Upper lobe of left lung (tissue), 4 donors: ENCODE measurements at regions not wholly inside any gene's neighbourhood (a gene's known extent, or its start where the extent isn't known, plus 50 kb on each side); places are given as distances from the start of the nearest gene placed in this dataset.

Experiments used
- EP300 ChIP-seq, 4 donors: sonication (generic); formaldehyde crosslinking; IDR thresholded peaks; one replicate each; pipeline ENCODE4 v1.5.1; 2017; ENCODE audit warnings: antibody characterized with exemption in 4 of 4, control low read depth in 2 of 4
- POLR2A ChIP-seq, 4 donors: fragments of 450-650 bp; IDR thresholded peaks; one replicate each; pipeline ENCODE4 v1.5.1; 2016 to 2017; ENCODE audit warnings: antibody characterized with exemption in 4 of 4, mild to moderate bottlenecking in 2 of 4
- TF ChIP-seq, protein P1 (sequence below), 6 experiments: fragments of 450-650 bp in 4 of 6; fragments of 200-600 bp in 2 of 6; sonication (generic) in 2 of 6; IDR thresholded peaks; one replicate each; pipeline ENCODE4 v1.5.1; 2016 to 2019; ENCODE audit warnings: antibody characterized with exemption in 6 of 6

DNA sequence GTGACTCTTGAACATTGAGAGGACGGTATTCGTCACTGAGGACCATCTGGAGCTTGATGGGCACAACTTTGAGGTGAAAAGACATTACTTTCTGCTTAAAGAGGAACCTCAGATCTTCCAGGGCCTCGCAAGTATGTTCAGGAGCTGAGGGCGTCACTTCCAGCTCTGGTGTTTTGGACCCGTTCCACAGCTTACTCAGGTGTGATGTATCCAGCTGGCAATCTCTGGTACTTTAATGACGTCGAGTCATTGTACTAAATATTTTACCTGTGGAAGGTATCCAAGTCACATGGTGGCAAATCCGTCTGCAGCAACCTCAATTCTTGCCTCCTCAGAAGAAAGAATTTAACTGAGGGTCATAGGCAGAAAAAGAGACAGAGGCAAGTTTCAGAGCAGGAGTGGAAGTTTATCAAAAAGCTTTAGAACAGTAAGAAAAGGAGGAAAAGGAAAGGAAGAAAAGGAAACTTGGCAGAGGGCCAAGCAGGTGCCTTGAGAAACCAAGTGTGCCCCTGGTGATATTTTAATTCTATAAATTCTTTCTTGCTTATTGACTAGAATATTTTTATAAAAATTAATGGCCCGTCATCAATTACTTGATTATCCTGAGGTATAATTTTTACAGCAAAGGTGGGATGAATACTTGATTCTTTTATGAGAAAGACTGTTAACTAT is 250.6 kb downstream of the AEBP2 start:
- TF ChIP-seq, protein P1, sequence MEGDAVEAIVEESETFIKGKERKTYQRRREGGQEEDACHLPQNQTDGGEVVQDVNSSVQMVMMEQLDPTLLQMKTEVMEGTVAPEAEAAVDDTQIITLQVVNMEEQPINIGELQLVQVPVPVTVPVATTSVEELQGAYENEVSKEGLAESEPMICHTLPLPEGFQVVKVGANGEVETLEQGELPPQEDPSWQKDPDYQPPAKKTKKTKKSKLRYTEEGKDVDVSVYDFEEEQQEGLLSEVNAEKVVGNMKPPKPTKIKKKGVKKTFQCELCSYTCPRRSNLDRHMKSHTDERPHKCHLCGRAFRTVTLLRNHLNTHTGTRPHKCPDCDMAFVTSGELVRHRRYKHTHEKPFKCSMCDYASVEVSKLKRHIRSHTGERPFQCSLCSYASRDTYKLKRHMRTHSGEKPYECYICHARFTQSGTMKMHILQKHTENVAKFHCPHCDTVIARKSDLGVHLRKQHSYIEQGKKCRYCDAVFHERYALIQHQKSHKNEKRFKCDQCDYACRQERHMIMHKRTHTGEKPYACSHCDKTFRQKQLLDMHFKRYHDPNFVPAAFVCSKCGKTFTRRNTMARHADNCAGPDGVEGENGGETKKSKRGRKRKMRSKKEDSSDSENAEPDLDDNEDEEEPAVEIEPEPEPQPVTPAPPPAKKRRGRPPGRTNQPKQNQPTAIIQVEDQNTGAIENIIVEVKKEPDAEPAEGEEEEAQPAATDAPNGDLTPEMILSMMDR (IDR thresholded peaks at IDR 0.05) = no peak
- TF ChIP-seq POLR2A (IDR thresholded peaks at IDR 0.05) (no peak), EP300 (IDR thresholded peaks at IDR 0.05) (no peak)
